AG04450 (cell line): ENCODE measurements at regions not wholly inside any gene's neighbourhood (a gene's known extent, or its start where the extent isn't known, plus 50 kb on each side); places are given as distances from the start of the nearest gene placed in this dataset.

Experiments
- CTCF ChIA-PET: fragments of 300-600, 350-600 bp; formaldehyde crosslinking; extraction: SDS; loops from one replicate; lab custom pipeline; 2022; ENCODE audit warnings: antibody characterized with exemption, inconsistent platforms; lab: Charles Lee
- POLR2A ChIA-PET: fragments of 350-600 bp; formaldehyde crosslinking; extraction: SDS; loops from one replicate; lab custom pipeline; 2021; ENCODE audit warnings: antibody characterized with exemption, inconsistent platforms; lab: Yijun Ruan, JAX
- DNase-seq: peaks from one replicate; pipeline ENCODE4 v3.0.0-alpha.2; 2011; ENCODE audit warnings: low read depth, low spot score
- H3K27ac ChIP-seq: one replicate; pipeline ENCODE4 v1.5.1; 2012; ENCODE audit warnings: low read depth, low read length, control low read depth
- H3K27me3 ChIP-seq: one replicate; pipeline ENCODE4 v1.6.0; 2012; ENCODE audit warnings: low read length; ENCODE audit not compliant: control insufficient read depth, insufficient read depth
- H3K4me3 ChIP-seq: 2 replicates; pipeline ENCODE4 v1.5.1; 2011; ENCODE audit warnings: mild to moderate bottlenecking, low read depth, low read length, control low read depth
- H3K9me3 ChIP-seq: 2 replicates; pipeline ENCODE4 v1.5.1; 2012; ENCODE audit warnings: low read length; ENCODE audit not compliant: control insufficient read depth, insufficient read depth
- TF ChIP-seq, protein P1 (sequence below): IDR thresholded peaks from 2 replicates; pipeline ENCODE4 v1.5.1; 2011; ENCODE audit warnings: low read depth, low read length, control low read depth, inconsistent platforms

DNA sequence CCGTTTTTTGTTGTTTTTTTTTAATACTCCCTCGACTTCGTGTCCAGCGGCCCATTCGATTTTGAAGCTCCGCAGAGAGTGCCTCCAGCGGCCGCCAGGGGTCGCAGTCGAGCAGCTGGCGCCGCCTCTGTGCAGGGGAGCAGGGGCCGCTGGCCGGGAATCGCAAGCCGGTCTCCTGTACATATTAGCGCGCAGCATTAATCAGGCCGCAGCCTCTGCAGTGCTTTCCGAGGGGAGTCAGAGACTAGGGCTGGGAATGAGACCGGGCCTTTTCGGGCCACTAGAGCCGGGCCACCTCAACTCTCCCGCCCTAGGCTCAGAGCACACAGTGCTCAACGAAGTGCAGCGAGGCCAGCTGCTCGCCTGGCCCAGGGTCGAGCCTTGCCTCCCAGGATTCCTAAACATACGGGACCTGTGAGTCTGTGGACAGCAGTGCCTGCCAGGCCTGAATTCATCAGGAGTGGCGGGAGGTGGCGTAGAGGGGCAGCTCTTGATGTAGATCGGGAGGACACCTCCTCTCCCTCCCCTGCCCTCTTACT is 81.8 kb downstream of the EMP1 start:
- H3K27me3 ChIP-seq = peaks cover 41% of the 10 kb centered on the region
- H3K4me3 ChIP-seq = 0 out of 2 replicates have a peak overlapping the region, but pooled peaks have one; percentile 17
- no peaks in the 10 kb centered on the region; the same call in 1 of the 2 replicates for H3K9me3 ChIP-seq
- CTCF ChIA-PET = interaction anchor here (0.5 to 2.8 kb wide), 31 partner anchors 8 to 889 kb away, joined by 3 to 48 read pairs (median 5); no protein-coding TSS in a partner anchor
- no peak overlapping the region for H3K27ac ChIP-seq
- POLR2A ChIA-PET = interaction anchor here (0.7 kb wide), 1 partner anchor 13 kb away, joined by 5 read pairs; no protein-coding TSS in a partner anchor
- DNase-seq = peak; percentile 36
- TF ChIP-seq, protein P1, sequence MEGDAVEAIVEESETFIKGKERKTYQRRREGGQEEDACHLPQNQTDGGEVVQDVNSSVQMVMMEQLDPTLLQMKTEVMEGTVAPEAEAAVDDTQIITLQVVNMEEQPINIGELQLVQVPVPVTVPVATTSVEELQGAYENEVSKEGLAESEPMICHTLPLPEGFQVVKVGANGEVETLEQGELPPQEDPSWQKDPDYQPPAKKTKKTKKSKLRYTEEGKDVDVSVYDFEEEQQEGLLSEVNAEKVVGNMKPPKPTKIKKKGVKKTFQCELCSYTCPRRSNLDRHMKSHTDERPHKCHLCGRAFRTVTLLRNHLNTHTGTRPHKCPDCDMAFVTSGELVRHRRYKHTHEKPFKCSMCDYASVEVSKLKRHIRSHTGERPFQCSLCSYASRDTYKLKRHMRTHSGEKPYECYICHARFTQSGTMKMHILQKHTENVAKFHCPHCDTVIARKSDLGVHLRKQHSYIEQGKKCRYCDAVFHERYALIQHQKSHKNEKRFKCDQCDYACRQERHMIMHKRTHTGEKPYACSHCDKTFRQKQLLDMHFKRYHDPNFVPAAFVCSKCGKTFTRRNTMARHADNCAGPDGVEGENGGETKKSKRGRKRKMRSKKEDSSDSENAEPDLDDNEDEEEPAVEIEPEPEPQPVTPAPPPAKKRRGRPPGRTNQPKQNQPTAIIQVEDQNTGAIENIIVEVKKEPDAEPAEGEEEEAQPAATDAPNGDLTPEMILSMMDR = peak; percentile 98

DNA sequence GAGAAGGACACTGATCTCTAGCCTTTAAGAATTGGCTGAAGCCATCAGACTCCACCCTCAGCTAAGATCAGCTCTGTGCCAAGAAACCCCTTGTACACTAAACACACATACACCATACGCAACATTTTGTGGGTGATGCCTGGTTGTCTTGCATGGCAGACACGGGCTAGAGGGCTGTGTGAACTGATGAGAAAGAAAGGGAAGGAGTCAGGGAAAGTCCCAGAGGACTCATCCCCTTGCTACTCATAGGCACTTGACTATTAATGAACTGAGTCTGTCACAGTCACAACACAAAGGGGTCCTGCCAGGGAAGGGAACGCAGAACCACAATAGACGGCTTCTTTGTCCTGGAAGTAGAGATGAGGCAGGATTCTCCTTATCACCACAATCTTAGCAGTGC is 80.8 kb downstream of the EMP1 start:
- Histone ChIP-seq H3K27ac (no peak overlapping the region), H3K4me3 (no peak overlapping the region), H3K9me3 (no peaks in the 10 kb centered on the region; the same call in 1 of the 2 replicates), H3K27me3 (peaks cover 46% of the 10 kb centered on the region)
- TF ChIP-seq, protein P1 = no peak
- CTCF ChIA-PET = interaction anchor here (1.0 to 2.7 kb wide), 5 partner anchors 10 to 384 kb away, joined by 3 to 17 read pairs (median 12); no protein-coding TSS in a partner anchor
- DNase-seq = no peak
- POLR2A ChIA-PET = no interaction called here

- no peak overlapping the region for H3K4me3 ChIP-seq
- TF ChIP-seq, protein P1 = no peak
- peaks cover 48% of the 10 kb centered on the region for H3K27me3 ChIP-seq
- CTCF ChIA-PET = interaction anchor here (1.1 to 2.5 kb wide), 4 partner anchors 9 to 360 kb away, joined by 3 to 11 read pairs (median 6); no protein-coding TSS in a partner anchor
- POLR2A ChIA-PET = no interaction called here
- H3K27ac ChIP-seq = no peak overlapping the region
- no peak for DNase-seq
- no peaks in the 10 kb centered on the region; the same call in 1 of the 2 replicates for H3K9me3 ChIP-seq
Measured at GRCh38 chr12:13275241-13276085, 78.9 kb downstream of the EMP1 start.

GRCh38 chr12:13273850-13274249 is 77.3 kb downstream of the EMP1 start:
- no peak for DNase-seq
- CTCF ChIA-PET = interaction anchor here (0.9 to 5.4 kb wide), 5 partner anchors 18 to 893 kb away, joined by 3 to 43 read pairs (median 4); no protein-coding TSS in a partner anchor

More at GRCh38 chr12:13273850-13274249, 77.3 kb downstream of the EMP1 start:
- POLR2A ChIA-PET = no interaction called here
- TF ChIP-seq, protein P1 = no peak
- no peak overlapping the region; the same call in 1 of the 2 replicates for H3K4me3 ChIP-seq
- H3K9me3 ChIP-seq = no peaks in the 10 kb centered on the region; the same call in 1 of the 2 replicates
- H3K27ac ChIP-seq = no peak overlapping the region
- peaks cover 40% of the 10 kb centered on the region for H3K27me3 ChIP-seq
